ENCODE measurements at regions not wholly inside any gene's neighbourhood (a gene's known extent, or its start where the extent isn't known, plus 50 kb on each side); places are given as distances from the start of the nearest gene placed in this dataset.

DNA sequence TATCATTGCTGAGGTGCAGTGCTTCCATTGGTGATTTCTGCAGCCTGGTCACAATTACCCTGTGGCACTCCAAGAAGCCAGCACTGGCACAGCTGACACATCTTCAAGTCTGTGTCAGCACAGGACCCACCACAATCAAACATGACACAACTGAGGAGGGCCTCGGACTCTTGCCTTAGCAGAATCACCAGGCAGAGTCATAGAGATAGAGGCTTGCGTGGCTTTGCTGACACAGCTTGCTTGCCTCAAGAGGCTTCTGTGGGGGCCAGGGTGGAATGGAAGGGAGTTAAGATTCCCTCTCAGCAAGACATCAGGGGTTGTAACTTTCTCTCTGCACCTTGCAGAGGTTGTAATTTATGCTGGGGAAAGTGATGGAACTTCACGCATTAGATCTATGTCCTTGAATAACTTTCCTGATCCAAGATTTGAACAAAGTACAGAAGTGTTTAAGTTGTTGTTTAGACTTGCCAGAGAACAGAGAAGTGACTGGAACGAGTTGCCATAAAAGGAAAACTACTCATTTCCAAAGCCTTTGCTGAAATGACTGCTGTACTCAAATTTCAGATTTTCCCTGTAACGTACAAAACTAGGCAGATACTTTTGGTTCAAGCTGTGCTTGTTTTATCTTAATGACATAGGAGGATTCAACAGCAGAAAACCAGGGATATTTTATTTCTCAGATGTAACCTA, 170.7 kb downstream of the DIPK2A start:
- no peak for DNase-seq

DNA sequence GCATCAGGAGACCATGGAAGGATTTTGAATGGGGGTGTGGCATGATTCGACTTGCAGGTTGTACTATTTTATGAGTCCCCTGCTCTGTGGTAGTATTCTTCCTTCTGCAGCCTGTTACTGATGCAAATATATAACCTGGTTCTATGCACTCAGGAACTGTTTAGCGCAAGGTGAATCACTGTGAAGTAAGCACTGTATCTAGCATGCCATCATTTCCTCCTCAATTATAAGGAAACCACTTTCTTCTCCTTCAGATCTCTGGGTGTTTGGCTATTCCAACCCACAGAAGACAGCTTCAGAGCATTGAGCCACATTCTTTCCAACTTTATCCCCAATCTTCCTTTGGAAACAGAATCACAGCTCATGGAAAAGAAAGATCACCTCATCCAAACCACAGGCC, 176.7 kb downstream of the DIPK2A start:
- no peak for DNase-seq

DNA sequence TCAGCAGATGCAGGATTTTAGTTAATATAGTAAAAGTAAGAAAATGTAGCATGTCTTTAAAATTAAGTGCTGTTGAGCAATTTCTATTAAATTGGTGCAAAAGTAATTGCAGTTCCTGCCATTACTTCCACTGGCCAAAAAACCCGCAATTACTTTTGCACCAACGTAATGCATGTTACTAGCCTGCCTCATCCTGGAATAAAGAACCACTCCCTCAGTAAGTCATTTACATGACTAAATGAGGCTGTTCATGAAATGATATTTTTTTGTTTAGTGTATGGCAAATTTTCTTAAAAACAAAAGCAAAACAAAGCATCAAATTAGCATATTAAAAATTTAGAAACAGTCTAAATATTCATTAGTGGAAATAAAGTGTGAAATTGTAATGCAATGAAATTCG, 180.4 kb downstream of the DIPK2A start:
- no peak for DNase-seq

DNA sequence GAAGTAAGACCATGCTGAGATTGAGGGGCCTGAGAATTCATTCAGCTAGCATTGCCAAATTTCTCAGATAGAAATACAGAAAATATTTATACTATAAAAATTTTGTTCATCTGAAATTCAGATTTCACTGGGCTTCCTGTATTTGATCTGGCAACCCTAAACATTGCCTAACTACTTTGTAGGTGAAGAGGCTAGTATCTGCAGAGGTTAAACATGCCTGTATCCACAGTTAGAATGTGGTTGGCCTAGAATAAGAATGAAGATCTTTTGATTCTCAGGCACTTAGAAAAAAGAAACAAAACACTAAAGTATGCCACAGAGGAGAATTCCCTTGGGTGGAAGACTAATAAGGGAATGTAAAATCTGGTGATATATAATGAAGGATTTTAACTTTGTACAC, 189.0 kb downstream of the DIPK2A start:
- DNase-seq = no peak

DNA sequence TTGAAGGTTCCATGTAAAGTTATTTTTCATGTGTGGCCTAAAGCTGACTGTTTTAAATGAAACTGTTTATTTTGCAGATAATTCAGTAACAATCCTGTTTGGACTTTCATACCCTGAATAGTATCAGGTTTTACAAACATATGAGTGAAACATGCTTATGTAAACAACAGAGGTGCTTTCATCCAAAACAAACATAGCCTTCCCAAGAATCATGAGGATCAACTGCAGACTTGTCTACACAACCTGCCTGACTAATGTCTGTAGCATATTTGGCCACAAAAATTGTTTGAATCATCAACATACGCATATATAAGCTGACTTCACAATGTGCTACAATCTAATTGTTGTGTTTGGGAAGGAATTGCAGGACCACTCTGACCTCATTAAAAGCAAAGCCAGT, 190.4 kb downstream of the DIPK2A start:
- no peak for DNase-seq

DNA sequence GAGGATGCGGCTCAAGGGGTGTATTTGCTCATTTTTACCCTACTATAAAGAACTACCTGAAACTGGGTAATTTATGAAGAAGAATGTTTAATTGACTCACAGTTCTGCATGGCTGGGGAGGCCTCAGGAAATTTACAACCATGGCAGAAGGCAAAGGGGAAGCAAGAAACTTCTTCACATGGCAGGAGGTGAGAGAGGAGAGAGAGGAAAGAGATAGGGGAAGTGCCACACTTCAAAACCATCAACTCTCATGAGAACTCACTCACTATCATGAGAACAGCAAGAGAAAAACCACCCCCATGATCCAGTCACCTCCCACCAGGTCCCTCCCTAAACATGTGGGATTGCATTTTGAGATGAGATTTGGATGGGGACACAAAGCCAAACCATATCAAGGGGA, 192.7 kb downstream of the DIPK2A start:
- no peak for DNase-seq

DNA sequence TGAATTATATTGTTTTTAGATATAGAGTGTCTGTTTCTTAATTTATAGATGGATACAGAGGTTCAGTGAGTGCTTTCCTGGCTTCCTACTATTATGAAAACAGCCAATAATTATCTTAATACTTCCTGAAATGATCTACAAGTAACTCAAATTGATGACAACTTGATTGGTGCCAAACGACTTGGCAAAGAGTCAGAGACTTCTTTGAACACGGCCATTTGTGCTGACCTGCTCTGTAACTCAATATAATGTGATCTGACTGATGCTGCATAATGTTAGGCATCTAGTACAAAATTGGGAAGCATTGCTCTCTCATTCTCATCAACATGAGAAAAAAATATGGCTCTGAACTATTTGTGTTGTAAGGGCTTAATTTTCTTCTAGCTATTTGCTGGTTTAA, 193.9 kb downstream of the DIPK2A start:
- no peak for DNase-seq

DNA sequence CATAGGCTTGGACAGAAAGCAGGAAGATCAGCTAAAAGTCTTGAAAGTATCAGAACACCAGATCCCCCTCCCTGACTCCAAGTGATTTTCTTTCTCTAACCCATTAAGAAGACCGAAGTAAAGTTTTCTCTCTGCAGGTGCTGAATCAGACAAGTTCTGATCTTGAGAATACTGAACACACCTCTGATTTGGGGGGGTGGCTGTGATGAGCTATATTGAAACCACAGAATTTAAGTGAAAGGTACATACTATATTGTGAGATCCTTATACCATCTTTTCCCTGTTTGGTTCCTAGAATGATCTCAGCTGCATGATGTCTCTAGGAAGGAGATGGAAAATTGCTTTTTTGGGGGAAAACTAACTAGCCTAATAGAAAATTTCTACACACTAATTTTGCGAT, 196.0 kb downstream of the DIPK2A start:
- no peak for DNase-seq

DNA sequence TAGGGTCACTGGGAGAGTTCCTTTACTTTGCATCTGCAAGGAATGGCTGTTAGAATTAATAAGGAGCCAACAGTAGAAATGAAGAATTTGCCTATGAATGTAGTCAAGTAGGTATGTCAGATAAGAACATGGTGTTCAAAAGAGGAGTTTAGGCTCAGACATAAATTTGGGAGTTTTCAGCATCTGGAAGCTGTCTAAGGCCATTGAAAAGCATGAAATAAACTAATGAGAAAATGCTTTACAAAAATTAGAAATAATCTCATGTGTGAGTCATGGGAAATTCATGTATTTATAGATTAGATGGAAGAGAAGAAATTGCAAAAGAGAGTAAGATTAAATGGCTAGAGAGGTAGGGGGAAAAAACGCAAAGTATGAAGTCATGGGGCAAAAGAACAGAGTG, 201.9 kb downstream of the DIPK2A start:
- DNase-seq = no peak

DNA sequence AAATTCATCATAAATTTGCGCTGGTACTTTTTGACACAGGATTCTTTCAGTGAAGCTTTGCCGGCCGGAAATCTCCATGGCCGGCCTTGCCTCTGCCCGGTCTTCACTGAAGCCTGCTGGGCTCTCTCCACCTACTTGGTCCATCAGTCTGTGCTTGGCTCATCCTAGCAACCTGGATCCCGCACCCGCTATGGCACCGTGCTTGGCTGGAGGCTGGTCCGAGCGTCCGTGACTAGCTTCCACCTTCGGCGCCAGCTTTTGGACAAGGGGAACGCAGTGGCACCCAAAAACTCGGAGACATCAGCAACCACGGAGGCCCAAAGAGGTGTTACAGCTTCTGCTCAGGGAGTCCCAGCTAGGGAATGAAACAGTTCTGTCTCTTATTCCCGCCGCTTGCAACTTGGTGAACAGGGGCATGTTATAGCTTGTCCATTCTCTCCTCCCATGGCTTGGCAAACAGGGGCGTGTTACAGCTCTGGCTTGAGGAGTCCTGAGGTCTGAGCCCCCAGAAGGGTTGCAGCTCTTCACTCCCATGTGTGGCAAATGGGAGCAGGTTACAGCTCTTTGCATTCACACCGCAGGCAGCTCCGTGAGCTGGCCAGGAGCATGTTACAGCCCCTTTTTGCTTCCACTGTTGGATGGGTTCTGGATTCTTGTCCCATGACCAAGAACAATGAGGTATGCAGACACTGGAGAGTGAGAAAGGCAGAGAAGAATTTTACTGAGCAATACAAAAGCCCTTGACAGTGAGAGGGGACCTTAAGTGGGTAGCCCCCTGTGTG, 204.2 kb downstream of the DIPK2A start:
- no peak for DNase-seq

DNA sequence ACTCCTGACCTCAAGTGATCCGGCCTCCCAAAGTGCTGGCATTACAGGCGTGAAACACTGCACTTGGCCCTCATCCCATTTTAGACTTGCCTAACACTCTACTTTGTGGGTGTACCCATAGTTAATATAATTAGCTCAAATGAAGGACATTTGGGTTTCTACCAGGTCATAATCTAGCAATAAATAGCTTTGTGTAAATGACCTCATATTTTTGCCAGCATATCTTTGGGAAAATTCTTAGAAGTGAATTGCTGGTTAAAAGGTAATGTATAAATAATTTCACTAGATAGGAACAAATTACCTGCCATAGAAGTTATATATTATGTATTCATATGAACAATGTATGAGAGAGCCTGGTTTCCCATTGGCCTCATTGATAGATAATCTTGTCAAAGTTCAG, 206.0 kb downstream of the DIPK2A start:
- no peak for DNase-seq

DNA sequence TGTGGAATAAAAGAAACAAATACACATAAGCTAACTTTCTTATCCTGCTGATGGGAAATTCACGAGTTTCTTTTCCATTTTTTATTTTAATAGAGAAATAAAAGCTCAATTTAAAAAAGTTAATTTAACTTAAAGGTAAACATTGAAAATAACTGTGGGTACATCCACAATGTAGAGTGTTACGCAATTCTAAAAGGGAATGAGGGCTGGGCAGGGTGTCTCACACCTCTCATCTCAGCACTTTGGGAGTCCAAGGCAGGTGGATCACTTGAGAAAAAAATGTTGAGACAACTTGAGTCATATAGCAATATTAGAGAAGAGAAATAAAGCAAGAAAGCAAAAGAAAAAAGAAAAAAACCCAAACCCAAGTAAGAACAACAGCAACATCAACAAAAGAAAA, 207.0 kb downstream of the DIPK2A start:
- DNase-seq = no peak

DNA sequence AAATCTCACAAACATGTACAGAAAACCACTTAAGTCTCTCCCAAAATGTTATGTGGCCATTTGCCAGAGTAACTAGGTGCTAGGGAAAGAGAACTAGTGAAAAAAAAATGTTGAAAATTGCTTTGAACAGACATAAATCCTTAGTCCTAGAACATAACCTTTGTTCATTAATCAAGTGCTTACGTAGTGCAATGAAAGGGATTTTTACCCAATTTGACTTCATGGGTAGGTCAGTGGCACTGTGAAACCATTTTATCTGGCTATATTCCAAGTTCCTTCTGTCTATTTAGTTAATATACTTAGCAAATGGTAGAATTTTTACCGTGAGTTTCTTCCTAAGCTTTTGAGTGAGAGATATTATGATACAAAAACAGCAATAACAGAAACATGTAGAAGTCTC, 209.4 kb downstream of the DIPK2A start:
- DNase-seq = no peak

DNA sequence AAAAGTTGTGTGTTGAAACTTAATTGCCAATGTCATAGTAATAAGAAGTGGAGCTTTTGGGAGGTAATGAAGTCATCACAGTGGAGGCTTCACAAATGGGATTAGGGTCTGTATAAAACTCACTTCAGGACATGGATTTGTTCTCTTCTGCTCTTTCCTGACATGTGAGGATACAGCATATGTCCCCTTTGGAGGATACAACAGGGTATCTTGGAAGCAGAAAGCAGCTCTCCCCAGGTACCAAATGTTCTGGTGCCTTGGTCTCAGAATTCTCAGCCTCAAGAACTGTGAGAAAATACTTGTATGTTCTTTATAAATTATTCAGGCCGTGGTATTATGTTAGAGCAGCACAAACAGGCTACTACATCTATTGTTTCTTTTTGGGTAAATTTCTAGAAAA, 210.9 kb downstream of the DIPK2A start:
- no peak for DNase-seq

DNA sequence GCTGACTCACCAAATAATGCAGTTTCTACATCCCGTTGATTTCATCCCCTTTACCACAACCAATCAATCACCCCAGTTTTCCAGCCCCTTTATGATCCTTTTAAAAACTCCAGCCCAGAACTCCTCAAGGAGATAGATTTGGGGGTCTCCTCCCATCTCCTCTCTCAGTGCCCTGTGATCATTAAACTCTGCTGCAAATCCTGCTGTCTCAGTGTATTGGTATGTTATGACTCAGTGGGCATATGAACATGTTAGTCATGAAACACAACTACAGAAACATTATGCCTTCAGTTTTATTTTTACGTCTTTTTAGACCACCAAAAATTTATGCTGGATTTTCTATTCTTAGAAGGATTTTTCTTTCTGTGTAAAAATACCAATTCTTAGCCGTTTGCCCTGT, 213.7 kb downstream of the DIPK2A start:
- no peak for DNase-seq

DNA sequence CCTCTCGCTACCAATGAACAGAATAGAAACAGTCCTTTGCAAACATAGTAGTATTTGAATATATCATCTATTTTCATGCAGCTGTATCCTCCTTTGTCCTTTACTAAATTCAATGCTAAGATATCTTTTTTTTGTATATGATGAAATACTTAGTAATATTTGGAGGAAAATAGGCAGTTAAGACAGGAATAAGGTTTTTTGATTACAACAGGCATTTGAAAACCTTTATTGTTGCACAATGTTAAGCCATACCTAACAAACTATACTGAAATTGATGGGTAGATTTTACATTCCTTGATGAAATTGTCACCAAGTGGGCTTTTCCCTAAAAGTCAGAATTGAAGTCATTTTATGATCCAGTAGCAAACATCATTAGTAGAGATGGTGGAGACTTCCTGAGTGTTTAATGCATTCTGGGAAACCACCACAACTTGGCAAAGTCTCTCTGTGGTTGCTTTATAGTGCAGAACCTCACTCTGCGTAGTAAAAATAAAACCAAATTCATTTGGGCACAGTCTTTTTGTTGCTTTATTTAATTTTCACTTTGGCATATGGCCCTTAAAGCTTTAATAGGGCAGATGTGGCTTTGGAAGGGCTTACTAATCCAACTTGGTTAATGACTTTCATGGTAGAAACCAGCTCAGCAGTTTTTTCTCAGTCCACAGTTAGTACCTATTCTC, 216.0 kb downstream of the DIPK2A start:
- no peak for DNase-seq

DNA sequence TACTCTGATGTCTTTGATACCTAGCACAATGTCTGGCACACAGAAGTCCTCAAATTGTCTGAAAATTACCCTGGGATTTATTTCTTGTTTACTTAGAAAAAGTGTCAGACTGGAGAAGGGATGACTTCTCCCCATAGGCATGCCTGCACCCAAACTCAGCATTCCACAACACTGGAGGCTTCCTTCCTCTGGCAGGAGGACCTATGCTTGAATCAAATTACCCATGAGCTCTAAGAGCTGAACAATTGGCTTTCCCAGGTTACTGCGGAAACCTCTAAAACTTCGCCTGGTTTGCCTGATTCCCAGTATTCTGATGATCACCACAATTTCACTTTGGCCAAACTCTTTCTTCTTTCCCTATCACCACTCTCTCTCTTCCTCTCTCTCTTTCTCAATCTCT, 217.4 kb downstream of the DIPK2A start:
- no peak for DNase-seq

DNA sequence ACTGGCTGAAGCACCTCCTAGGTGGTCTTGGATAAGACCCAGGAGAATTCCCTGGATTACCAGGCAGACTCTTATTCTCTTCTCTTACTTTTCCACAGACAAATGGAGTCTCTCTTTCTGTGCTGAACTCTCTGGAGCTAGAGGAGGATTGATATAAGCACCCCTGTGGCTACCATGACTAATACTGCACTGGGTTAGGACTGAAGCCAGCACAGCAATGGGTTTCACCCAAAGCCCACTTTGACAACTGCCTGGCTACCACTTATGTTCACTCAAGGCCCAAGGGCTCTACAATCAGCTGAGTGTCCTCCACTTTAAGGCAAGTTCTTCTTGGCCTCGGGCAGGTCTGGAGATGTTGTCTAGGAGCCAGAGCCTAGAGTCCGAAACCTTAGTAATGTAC, 225.5 kb downstream of the DIPK2A start:
- DNase-seq = no peak

DNA sequence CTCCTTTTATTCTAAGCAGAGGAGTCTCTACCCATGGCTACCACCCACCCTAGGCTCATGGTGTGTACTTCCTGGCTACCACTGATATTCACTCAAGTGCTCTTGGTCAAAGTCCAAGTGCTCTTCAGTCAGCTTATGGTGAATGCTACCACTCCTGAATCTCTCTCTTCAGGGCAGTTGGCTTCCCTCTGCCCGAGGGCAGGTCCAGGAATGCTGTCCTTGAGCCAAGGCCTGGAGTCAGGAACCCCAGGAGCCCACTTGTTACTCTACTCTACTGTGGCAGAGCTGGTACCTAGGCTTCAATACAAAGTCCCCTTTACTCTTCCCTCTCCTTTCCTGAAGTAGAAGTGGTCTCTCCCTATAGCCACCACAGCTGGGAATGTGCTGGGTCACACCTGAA, 226.0 kb downstream of the DIPK2A start:
- DNase-seq = no peak

DNA sequence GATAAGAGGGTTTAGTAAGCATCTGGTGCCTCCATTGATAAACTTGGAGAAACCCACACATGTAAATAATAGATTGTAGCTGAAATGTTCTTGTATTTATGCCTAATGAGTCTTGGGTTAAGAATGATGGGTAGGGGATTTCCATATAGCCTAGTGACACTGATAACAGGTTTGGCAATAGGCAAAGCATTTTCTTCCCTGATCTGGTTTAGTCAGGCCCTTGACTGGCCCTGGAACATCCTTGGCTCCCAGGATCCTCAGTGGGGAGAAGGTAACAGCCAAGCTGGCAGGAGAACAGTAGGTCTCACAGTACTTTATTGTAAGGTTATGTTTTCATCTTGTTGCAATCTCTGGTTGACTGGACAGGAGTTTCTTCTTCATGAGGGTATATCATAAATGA, 228.4 kb downstream of the DIPK2A start:
- DNase-seq = no peak

DNA sequence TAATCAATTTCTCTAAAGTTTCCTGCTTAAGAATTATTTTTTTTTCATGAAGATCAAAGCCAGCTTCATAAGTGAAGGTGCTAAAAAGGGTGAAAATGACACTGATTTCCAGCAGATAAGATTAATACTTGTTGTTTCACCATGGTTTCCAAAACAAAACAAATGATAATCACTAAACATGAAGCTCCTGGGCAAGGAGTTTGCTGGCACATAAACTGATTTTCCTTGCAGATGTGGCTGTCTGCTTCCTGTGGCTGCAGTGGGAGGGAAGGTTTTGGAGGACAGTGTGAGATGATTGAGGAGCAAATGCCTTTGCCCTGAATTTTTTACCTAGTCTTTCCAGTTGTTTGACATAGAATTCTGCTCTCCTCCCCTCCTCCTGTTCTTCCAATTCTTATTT, 228.8 kb downstream of the DIPK2A start:
- DNase-seq = no peak

DNA sequence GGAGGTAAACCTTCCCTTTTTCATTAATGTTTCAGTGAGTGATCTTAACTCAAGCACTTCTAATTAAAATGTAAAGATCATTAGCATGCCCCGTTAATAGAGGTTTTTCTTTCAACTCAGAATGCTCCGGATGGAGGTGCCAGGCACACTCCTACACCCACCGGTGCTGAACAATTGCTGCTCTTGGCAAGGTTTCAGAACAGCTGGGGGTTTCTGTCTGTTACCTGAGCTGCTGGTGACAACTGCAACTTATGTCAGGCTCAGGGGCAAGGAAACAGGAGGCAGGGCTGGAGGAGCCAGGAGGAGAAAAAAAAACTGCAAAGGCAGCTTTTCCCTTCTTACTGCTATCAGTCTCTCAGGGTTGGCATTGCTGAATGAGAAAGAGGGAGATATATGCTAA, 250.1 kb downstream of the DIPK2A start:
- no peak for DNase-seq

DNA sequence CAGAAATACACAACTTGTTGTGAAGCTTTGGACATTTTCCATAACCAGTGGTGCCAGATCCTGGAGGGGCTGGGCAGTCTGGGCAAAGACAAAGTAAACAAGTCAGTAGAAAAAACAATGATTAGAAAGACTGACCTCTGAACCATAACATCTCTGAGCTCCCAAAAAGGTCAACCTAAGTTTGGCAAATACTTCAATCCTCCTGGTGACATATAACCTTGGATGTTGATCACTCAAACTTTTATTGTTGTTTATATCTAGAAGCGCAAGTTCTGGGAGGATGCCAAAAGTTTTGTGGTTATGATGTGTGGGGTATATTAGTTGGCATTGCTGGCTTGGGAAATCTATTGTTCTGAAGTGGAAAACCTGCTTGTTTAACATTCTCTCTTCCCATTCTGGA, 257.7 kb downstream of the DIPK2A start:
- DNase-seq = no peak

DNA sequence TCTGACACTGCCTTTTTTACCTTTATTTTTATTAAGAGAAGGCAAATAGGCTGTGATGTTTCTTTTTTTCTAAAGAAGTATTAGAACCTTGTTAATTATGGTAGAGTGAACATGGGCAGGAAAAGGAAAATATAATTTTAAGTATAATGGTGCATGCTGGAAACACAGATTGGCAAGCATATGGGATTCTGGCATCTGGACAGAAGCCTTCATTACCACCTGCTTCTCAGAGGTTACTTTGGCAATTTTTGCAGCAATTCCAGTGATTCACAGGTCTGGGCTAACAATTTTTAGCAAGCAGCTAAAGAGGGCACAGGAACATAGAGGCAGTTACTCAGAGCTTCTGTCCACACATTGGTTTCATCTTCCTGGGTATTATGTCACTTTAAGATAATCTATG, 258.3 kb downstream of the DIPK2A start:
- no peak for DNase-seq

All from CD4-positive, alpha-beta T cell treated with Interferon gamma for 1 hour (primary cell).